Right atrium auricular region (tissue), 2 donors: ENCODE measurements at regions not wholly inside any gene's neighbourhood (a gene's known extent, or its start where the extent isn't known, plus 50 kb on each side); places are given as distances from the start of the nearest gene placed in this dataset.

Source experiments
- DNase-seq: peaks from one replicate; pipeline ENCODE4 v3.0.0-alpha.2; 2019; ENCODE audit warnings: low spot score
- H3K27ac ChIP-seq, 2 donors: fragments of 200-600 bp; sonication (generic); 1 replicate in 1 of 2; 2 replicates in 1 of 2; pipeline ENCODE4 v1.5.1; 2016 to 2019
- H3K27me3 ChIP-seq, 2 donors: fragments of 200-600 bp; sonication (generic); one replicate each; pipeline versions ENCODE4 v1.5.1 to v1.6.0; 2017 to 2019
- H3K36me3 ChIP-seq: fragments of 200-600 bp; sonication (generic); one replicate; pipeline ENCODE4 v1.5.1; 2016
- H3K4me1 ChIP-seq, 2 donors: fragments of 200-600 bp; sonication (generic); one replicate each; pipeline versions ENCODE4 v1.5.1 to v1.6.0; 2017 to 2019
- H3K4me3 ChIP-seq, 2 donors: fragments of 200-600 bp; sonication (generic); 1 replicate in 1 of 2; 2 replicates in 1 of 2; pipeline ENCODE4 v1.5.1; 2017 to 2019; ENCODE audit warnings: mild to moderate bottlenecking in 1 of 2, moderate library complexity in 1 of 2
- H3K9me3 ChIP-seq, 2 donors: fragments of 200-600 bp; sonication (generic); one replicate each; pipeline ENCODE4 v1.5.1; 2019
- TF ChIP-seq, protein P1 (sequence below), 2 donors: fragments of 200-600 bp; sonication (generic); IDR thresholded peaks; one replicate each; pipeline ENCODE4 v1.5.1; 2019; ENCODE audit warnings: antibody characterized with exemption in 2 of 2

DNA sequence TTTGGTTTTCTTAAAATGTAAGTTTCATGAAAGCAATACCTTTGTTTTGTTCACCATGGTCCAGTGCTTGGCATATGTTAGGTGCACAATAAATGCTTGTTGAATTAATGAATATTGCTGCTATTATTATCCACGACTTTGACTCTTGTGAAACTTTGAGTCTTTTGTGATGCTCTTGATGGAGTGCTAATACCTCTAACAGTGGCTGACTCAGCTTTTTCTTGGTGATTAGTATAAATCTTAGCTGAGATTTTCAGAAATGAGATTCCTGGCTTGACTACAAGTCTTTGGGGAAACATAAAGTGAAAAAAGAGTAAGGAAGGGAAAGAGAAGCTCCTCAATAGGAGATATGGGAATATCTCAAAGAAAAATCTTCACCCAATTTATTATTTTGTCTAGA is 375.2 kb upstream of the RPS6KA3 start:
- H3K36me3 ChIP-seq: no peaks in the 10 kb centered on the region
- DNase-seq: no peak
- H3K9me3 ChIP-seq: no peaks in the 10 kb centered on the region
- no peak overlapping the region for H3K27ac ChIP-seq
- no peak overlapping the region for H3K4me3 ChIP-seq
- TF ChIP-seq, protein P1, sequence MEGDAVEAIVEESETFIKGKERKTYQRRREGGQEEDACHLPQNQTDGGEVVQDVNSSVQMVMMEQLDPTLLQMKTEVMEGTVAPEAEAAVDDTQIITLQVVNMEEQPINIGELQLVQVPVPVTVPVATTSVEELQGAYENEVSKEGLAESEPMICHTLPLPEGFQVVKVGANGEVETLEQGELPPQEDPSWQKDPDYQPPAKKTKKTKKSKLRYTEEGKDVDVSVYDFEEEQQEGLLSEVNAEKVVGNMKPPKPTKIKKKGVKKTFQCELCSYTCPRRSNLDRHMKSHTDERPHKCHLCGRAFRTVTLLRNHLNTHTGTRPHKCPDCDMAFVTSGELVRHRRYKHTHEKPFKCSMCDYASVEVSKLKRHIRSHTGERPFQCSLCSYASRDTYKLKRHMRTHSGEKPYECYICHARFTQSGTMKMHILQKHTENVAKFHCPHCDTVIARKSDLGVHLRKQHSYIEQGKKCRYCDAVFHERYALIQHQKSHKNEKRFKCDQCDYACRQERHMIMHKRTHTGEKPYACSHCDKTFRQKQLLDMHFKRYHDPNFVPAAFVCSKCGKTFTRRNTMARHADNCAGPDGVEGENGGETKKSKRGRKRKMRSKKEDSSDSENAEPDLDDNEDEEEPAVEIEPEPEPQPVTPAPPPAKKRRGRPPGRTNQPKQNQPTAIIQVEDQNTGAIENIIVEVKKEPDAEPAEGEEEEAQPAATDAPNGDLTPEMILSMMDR (IDR thresholded peaks at IDR 0.05): no peak
- H3K27me3 ChIP-seq: no peaks in the 10 kb centered on the region
- no peaks in the 10 kb centered on the region for H3K4me1 ChIP-seq

DNA sequence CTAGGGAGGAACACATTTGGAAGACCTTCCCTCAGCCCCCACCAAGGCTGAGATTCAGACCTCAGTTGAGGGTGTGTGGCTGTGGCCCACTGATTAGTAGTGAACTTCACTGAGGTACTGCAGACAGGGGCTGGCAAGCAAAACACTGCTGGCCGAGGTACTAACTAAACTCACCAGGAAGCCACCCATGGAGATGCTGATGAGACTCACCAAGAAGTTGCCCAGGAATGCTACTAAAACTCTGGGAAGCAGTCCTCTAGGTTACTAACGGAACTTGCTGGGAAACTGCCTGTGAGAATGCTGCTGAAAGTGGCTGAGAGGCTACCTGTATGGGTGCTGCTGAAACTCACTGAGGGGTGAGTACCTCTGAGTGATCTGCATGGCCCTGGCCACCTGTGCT is 372.4 kb upstream of the RPS6KA3 start:
- no peaks in the 10 kb centered on the region for H3K27me3 ChIP-seq
- H3K4me3 ChIP-seq: no peak overlapping the region
- no peaks in the 10 kb centered on the region for H3K36me3 ChIP-seq
- no peak for DNase-seq
- no peaks in the 10 kb centered on the region for H3K9me3 ChIP-seq
- no peak overlapping the region for H3K27ac ChIP-seq
- H3K4me1 ChIP-seq: no peaks in the 10 kb centered on the region
- TF ChIP-seq, protein P1 (IDR thresholded peaks at IDR 0.05): no peak

- Histone ChIP-seq H3K4me1 (no peaks in the 10 kb centered on the region), H3K27ac (no peak overlapping the region), H3K36me3 (no peaks in the 10 kb centered on the region), H3K27me3 (no peaks in the 10 kb centered on the region), H3K9me3 (no peaks in the 10 kb centered on the region), H3K4me3 (no peak overlapping the region)
- TF ChIP-seq, protein P1 (IDR thresholded peaks at IDR 0.05): no peak
- no peak for DNase-seq
Measured at GRCh38 chrX:20637351-20637750, 370.6 kb upstream of the RPS6KA3 start.

GRCh38 chrX:20633451-20633850 is 366.7 kb upstream of the RPS6KA3 start:
- no peak overlapping the region for H3K27ac ChIP-seq
- H3K4me1 ChIP-seq: no peaks in the 10 kb centered on the region
- H3K27me3 ChIP-seq: no peaks in the 10 kb centered on the region
- H3K36me3 ChIP-seq: no peaks in the 10 kb centered on the region
- no peak overlapping the region for H3K4me3 ChIP-seq
- TF ChIP-seq, protein P1 (IDR thresholded peaks at IDR 0.05): no peak
- H3K9me3 ChIP-seq: no peaks in the 10 kb centered on the region
- no peak for DNase-seq

DNA sequence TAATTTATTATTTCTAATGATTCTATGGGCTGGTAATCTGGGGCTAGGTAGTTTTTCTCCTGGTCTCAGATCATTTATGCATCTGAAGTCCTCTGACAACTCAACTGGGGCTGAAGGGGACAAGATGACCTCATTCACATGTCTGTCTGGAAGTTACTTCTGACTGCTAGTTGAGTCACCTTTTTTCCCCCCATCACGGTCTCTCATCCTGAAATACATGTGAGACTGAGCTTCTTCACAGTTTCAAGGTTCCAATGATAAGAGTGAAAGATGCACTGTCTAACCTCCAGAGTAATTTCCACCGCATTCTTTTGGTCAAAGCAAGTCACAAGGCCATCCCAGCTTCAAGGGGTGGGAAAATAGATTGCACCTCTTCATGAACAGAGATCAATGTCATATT is 356.7 kb upstream of the RPS6KA3 start:
- DNase-seq: no peak
- H3K4me3 ChIP-seq: no peak overlapping the region
- H3K27ac ChIP-seq: no peak overlapping the region
- H3K9me3 ChIP-seq: peaks cover 0 to 11% of the 10 kb centered on the region in 2 donors
- H3K27me3 ChIP-seq: no peaks in the 10 kb centered on the region
- TF ChIP-seq, protein P1 (IDR thresholded peaks at IDR 0.05): no peak
- H3K4me1 ChIP-seq: no peaks in the 10 kb centered on the region
- no peaks in the 10 kb centered on the region for H3K36me3 ChIP-seq

- TF ChIP-seq, protein P1 (IDR thresholded peaks at IDR 0.05): no peak
- no peak overlapping the region for H3K27ac ChIP-seq
- no peak for DNase-seq
- H3K27me3 ChIP-seq: no peaks in the 10 kb centered on the region
- H3K4me3 ChIP-seq: no peak overlapping the region
- no peaks in the 10 kb centered on the region for H3K36me3 ChIP-seq
- H3K4me1 ChIP-seq: no peaks in the 10 kb centered on the region
- peaks cover 0 to 11% of the 10 kb centered on the region in 2 donors for H3K9me3 ChIP-seq
Measured at GRCh38 chrX:20620306-20620705, 353.6 kb upstream of the RPS6KA3 start.
